ENCODE measurements at regions not wholly inside any gene's neighbourhood (a gene's known extent, or its start where the extent isn't known, plus 50 kb on each side); places are given as distances from the start of the nearest gene placed in this dataset.
"Not testable (repeated sequence)": the region's sequence is repeated elsewhere in the genome, so short reads cannot be mapped to it uniquely, and the experiment has no call there.

DNA sequence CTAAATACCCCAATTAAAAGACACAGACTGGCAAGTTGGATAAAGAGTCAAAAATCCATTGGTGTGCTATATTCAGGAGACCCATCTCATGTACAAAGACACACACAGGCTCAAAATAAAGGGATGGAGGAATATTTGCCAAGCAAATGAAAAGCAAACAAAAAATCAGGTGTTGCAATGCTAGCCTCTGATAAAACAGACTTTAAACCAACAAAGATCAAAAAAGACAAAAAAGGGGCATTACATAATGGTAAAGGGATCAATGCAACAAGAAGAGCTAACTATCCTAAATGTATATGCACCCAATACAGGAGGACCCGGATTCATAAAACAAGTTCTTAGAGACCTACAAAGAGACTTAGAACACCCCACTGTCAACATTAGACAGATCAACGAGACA is 177.4 kb downstream of the RAMP3 start:
- H3K4me2 ChIP-seq (ENCODE audit: low read depth, low read length); H2BK120ac ChIP-seq (ENCODE audit: low read depth, low read length); H2AK9ac ChIP-seq (replicated peaks; ENCODE audit: low read depth, low read length, poor library complexity); H2AFZ ChIP-seq (replicated peaks; ENCODE audit: low read length, poor library complexity); H3K14ac ChIP-seq (replicated peaks; ENCODE audit: low read depth, low read length); H3K27me3 ChIP-seq (ENCODE audit: control insufficient read depth, insufficient read depth, low read length); H3K4me3 ChIP-seq (ENCODE audit: insufficient read depth, low read depth, low read length); H3K9me3 ChIP-seq (ENCODE audit: control insufficient read depth, insufficient read depth, low read length); H3K56ac ChIP-seq (ENCODE audit: extremely low read depth, insufficient read depth, low read length); H2AK5ac ChIP-seq (ENCODE audit: low read depth, low read length); intact Hi-C loops (cut with micrococcal nuclease); H2BK15ac ChIP-seq (ENCODE audit: low read depth, low read length); DNase-seq; H3K23ac ChIP-seq (ENCODE audit: low read depth, low read length); ATAC-seq (ENCODE audit: low read depth); H2BK20ac ChIP-seq (ENCODE audit: low read depth, low read length); H4K5ac ChIP-seq (ENCODE audit: low read depth, low read length); H4K91ac ChIP-seq (ENCODE audit: insufficient read depth, low read depth, low read length); H3K79me1 ChIP-seq (ENCODE audit: low read depth in 1 of 2, low read length in 2 of 2); CTCF ChIA-PET; H3K9ac ChIP-seq (ENCODE audit: low read depth, low read length); H3K4ac ChIP-seq (ENCODE audit: low read depth, low read length); BruUV-seq (replicated peaks); H3K27ac ChIP-seq (ENCODE audit: insufficient read depth, low read length); dilution Hi-C loops (cut with HindIII; ENCODE audit: low sequenced_read_pairs, unreplicated experiment); H4K8ac ChIP-seq (ENCODE audit: low read depth in 2 of 2, low read length in 2 of 2); H3K9me1 ChIP-seq (ENCODE audit: insufficient read depth, low read length); H4K20me1 ChIP-seq (ENCODE audit: insufficient read depth, low read length); H2BK5ac ChIP-seq (ENCODE audit: low read depth, low read length, poor library complexity, severe bottlenecking); H3K36me3 ChIP-seq (ENCODE audit: control insufficient read depth, insufficient read depth, low read length); in situ Hi-C loops (cut with MboI; ENCODE audit: low sequenced_read_pairs); H3K18ac ChIP-seq (ENCODE audit: low read depth, low read length); H3K4me1 ChIP-seq (ENCODE audit: control insufficient read depth, insufficient read depth, low read length); POLR2A ChIA-PET (ENCODE audit: unreplicated experiment): not testable (repeated sequence)
- no CpG with 5 or more reads among the region's 2 CpGs for WGBS, 2 experiments (ENCODE audit: extremely low coverage in 2 of 2, insufficient read length in 1 of 2)
